ACC112 (cell line): ENCODE measurements at regions not wholly inside any gene's neighbourhood (a gene's known extent, or its start where the extent isn't known, plus 50 kb on each side); places are given as distances from the start of the nearest gene placed in this dataset.

Experiments used
- H2AFZ ChIP-seq: fragments of 200-600 bp; sonication (generic); one replicate; pipeline ENCODE4 v1.6.0; 2017; ENCODE audit warnings: antibody characterized with exemption, low read length; ENCODE audit not compliant: unreplicated experiment
- H3K27ac ChIP-seq: fragments of 200-600 bp; sonication (generic); 2 replicates; pipeline ENCODE4 v1.5.1; 2014; ENCODE audit warnings: low read depth, mild to moderate bottlenecking, antibody characterized with exemption, low read length, moderate library complexity
- H3K27me3 ChIP-seq: fragments of 200-600 bp; sonication (generic); 2 replicates; pipeline ENCODE4 v1.6.1; 2014; ENCODE audit warnings: mild to moderate bottlenecking, antibody characterized with exemption, low read length, moderate library complexity, mixed read lengths; ENCODE audit not compliant: insufficient read depth
- H3K36me3 ChIP-seq: fragments of 200-600 bp; sonication (generic); 2 replicates; pipeline ENCODE4 v1.6.1; 2016; ENCODE audit warnings: mild to moderate bottlenecking, antibody characterized with exemption, low read length, moderate library complexity, mixed read lengths; ENCODE audit not compliant: insufficient read depth
- H3K4me1 ChIP-seq: fragments of 200-600 bp; sonication (generic); one replicate; pipeline ENCODE4 v1.6.1; 2016; ENCODE audit warnings: low read length, mixed read lengths; ENCODE audit not compliant: insufficient read depth, unreplicated experiment, control insufficient read depth
- H3K4me3 ChIP-seq: fragments of 200-600 bp; sonication (generic); 2 replicates; pipeline ENCODE4 v1.5.1; 2014; ENCODE audit warnings: mild to moderate bottlenecking, low read depth, low read length
- H3K79me2 ChIP-seq: fragments of 200-600 bp; sonication (generic); one replicate; pipeline ENCODE4 v1.6.0; 2016; ENCODE audit warnings: low read length; ENCODE audit not compliant: control insufficient read depth, unreplicated experiment, insufficient read depth

- no peaks in the 10 kb centered on the region for H3K36me3 ChIP-seq
- H3K27ac ChIP-seq, result no peak overlapping the region
- no peaks in the 10 kb centered on the region for H3K27me3 ChIP-seq
- no peaks in the 10 kb centered on the region for H3K79me2 ChIP-seq
- H2AFZ ChIP-seq, result no peak overlapping the region
- peaks cover 11% of the 10 kb centered on the region for H3K4me1 ChIP-seq
- H3K4me3 ChIP-seq, result no peak overlapping the region
These were observed 183.8 kb downstream of the SNX19 start for GRCh38 chr11:130732476-130732875.

- H3K36me3 ChIP-seq, result peaks cover 5% of the 10 kb centered on the region
- H3K27me3 ChIP-seq, result no peaks in the 10 kb centered on the region
- H3K4me3 ChIP-seq, result peak overlapping the region; percentile 58; the same call in 1 of the 2 replicates
- peak overlapping the region; percentile 51 for H2AFZ ChIP-seq
- H3K4me1 ChIP-seq, result peaks cover 21% of the 10 kb centered on the region
- no peaks in the 10 kb centered on the region for H3K79me2 ChIP-seq
- H3K27ac ChIP-seq, result peak overlapping the region; percentile 87
These were observed 179.0 kb downstream of the SNX19 start for GRCh38 chr11:130737041-130737830.

- peak overlapping the region; percentile 51 for H2AFZ ChIP-seq
- peak overlapping the region; percentile 58 for H3K4me3 ChIP-seq
- H3K27ac ChIP-seq, result peak overlapping the region; percentile 87
- H3K27me3 ChIP-seq, result no peaks in the 10 kb centered on the region
- peaks cover 21% of the 10 kb centered on the region for H3K4me1 ChIP-seq
- H3K36me3 ChIP-seq, result peaks cover 5% of the 10 kb centered on the region
- H3K79me2 ChIP-seq, result no peaks in the 10 kb centered on the region
These were observed 178.3 kb downstream of the SNX19 start for GRCh38 chr11:130737866-130738431.

GRCh38 chr11:130738611-130739010 lies 177.7 kb downstream of the SNX19 start:
- peak overlapping the region; percentile 58 for H3K4me3 ChIP-seq
- no peaks in the 10 kb centered on the region for H3K79me2 ChIP-seq
- H3K36me3 ChIP-seq, result peaks cover 5% of the 10 kb centered on the region
- H3K27ac ChIP-seq, result peak overlapping the region; percentile 87
- peak overlapping the region; percentile 51 for H2AFZ ChIP-seq
- no peaks in the 10 kb centered on the region for H3K27me3 ChIP-seq
- peaks cover 21% of the 10 kb centered on the region for H3K4me1 ChIP-seq

DNA sequence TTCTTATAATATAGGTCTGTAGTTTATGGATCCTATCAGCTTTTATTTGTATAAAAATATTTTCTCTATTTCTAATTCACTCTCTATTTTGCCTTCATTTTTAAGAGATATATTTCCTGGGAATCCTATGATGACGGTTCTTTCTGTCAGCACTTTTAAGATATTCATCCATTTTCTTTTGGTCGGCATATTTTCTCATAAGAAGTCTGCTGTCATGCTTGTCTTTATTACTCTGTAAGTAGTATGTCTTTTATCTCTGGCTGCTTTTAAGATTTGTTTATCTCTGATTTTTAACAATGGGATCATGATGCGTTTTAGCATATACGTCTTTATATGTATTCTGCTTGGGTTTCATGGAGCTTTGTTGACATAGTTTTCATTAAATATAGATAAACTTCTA lies 175.5 kb downstream of the SNX19 start:
- peaks cover 21% of the 10 kb centered on the region for H3K4me1 ChIP-seq

DNA sequence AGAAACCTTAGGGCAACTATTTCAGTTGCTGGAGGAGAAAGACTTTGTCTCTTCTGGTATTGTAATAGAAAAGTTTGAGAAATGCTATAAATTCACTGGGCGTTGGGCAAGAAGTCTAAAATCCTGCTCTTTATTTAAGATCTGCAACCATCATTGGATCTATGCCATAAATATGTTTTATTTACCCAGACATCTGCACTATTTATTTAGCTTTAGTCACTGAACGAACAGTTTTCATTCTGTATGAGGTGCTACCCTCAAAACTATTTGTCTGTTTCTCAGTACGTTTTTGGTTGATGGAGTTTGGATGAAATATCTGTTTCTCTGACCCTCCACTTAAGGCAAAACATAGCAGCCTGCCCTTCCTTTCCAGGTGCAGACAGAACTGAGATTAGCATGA lies 171.5 kb downstream of the SNX19 start:
- no peaks in the 10 kb centered on the region for H3K27me3 ChIP-seq
- H2AFZ ChIP-seq, result no peak overlapping the region
- peaks cover 5% of the 10 kb centered on the region for H3K36me3 ChIP-seq
- no peaks in the 10 kb centered on the region for H3K79me2 ChIP-seq
- no peaks in the 10 kb centered on the region for H3K4me1 ChIP-seq
- no peak overlapping the region for H3K4me3 ChIP-seq
- H3K27ac ChIP-seq, result no peak overlapping the region

More for the DNA sequence above, 175.5 kb downstream of the SNX19 start:
- no peak overlapping the region for H3K27ac ChIP-seq
- H3K79me2 ChIP-seq, result no peaks in the 10 kb centered on the region
- peaks cover 5% of the 10 kb centered on the region for H3K36me3 ChIP-seq
- H2AFZ ChIP-seq, result no peak overlapping the region
- H3K27me3 ChIP-seq, result no peaks in the 10 kb centered on the region
- no peak overlapping the region for H3K4me3 ChIP-seq

DNA sequence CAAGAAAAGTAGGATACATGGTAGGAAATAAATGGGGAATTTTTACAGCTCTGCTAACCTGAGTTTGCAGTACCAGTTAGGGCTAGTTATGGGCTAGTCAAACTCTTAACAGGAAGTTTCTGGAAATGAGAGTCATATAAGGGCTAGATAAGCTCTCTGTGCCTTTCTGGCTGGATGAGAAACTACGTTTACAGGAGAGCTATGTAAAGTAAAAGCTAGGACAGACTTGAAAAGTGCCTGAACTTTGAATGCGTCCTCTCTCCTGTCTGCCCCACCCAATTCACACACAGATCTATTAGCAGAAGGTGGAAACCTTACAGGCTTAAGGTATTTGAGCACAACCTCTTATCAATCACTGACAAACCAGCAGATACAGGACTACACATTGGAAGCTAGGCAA lies 167.1 kb downstream of the SNX19 start:
- H3K4me1 ChIP-seq, result no peaks in the 10 kb centered on the region
- no peak overlapping the region for H3K4me3 ChIP-seq
- no peak overlapping the region for H2AFZ ChIP-seq
- H3K27ac ChIP-seq, result no peak overlapping the region
- H3K36me3 ChIP-seq, result no peaks in the 10 kb centered on the region
- no peaks in the 10 kb centered on the region for H3K79me2 ChIP-seq
- H3K27me3 ChIP-seq, result no peaks in the 10 kb centered on the region

GRCh38 chr11:130760515-130761125 lies 155.7 kb downstream of the SNX19 start:
- Histone ChIP-seq H2AFZ (no peak overlapping the region), H3K4me3 (no peak overlapping the region), H3K4me1 (peaks cover 12% of the 10 kb centered on the region), H3K36me3 (no peaks in the 10 kb centered on the region), H3K27ac (no peak overlapping the region), H3K27me3 (no peaks in the 10 kb centered on the region), H3K79me2 (no peaks in the 10 kb centered on the region)

- H3K27me3 ChIP-seq, result no peaks in the 10 kb centered on the region
- no peaks in the 10 kb centered on the region for H3K79me2 ChIP-seq
- no peak overlapping the region for H2AFZ ChIP-seq
- no peak overlapping the region for H3K27ac ChIP-seq
- H3K36me3 ChIP-seq, result no peaks in the 10 kb centered on the region
- H3K4me1 ChIP-seq, result peaks cover 12% of the 10 kb centered on the region
- no peak overlapping the region for H3K4me3 ChIP-seq
These were observed 154.6 kb downstream of the SNX19 start for GRCh38 chr11:130761560-130762220.

DNA sequence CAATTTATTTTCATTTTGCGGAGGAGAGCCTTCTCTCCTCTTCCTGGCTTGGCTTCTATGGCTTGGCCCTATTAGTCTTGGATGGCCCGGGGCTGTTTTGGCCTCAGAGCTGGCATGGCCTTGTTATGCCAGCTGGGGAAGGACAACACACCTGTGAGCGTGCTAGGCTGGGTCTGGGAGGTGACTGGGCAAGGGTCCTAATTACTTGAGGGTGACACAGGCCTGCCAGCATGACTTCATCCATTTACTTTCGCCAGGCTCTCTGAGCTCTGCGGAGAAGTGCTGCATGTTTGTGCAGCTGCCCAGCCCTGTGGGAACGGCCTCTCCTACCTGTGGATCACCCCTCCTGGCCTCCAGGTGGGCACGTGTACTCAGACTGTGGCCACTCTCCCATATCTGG lies 153.6 kb downstream of the SNX19 start:
- no peak overlapping the region for H3K4me3 ChIP-seq
- no peak overlapping the region for H2AFZ ChIP-seq
- peaks cover 12% of the 10 kb centered on the region for H3K4me1 ChIP-seq
- no peaks in the 10 kb centered on the region for H3K36me3 ChIP-seq
- no peaks in the 10 kb centered on the region for H3K27me3 ChIP-seq
- no peak overlapping the region for H3K27ac ChIP-seq
- H3K79me2 ChIP-seq, result no peaks in the 10 kb centered on the region
